HG03159 (cell line): ENCODE measurements at regions not wholly inside any gene's neighbourhood (a gene's known extent, or its start where the extent isn't known, plus 50 kb on each side); places are given as distances from the start of the nearest gene placed in this dataset.

Experiments
- ATAC-seq: cut with Tn5 transposase; IDR thresholded peaks from one replicate; pipeline ENCODE4 v1.9.1; 2021; ENCODE audit warnings: mild to moderate bottlenecking, moderate library complexity; ENCODE audit not compliant: unreplicated experiment

- ATAC-seq, result no peak
Observed at GRCh38 chr2:54388076-54388475, 68.1 kb upstream of the SPTBN1 start.

GRCh38 chr2:54392555-54393324 is 63.4 kb upstream of the SPTBN1 start:
- ATAC-seq, result no peak

GRCh38 chr2:54394392-54394791 is 61.7 kb upstream of the SPTBN1 start:
- ATAC-seq, result peak; percentile 70

- no peak for ATAC-seq
Observed at GRCh38 chr2:54396107-54396506, 60.0 kb upstream of the SPTBN1 start.

GRCh38 chr2:54396798-54397197 is 59.3 kb upstream of the SPTBN1 start:
- no peak for ATAC-seq

GRCh38 chr2:54397426-54397825 is 58.7 kb upstream of the SPTBN1 start:
- ATAC-seq, result no peak

- no peak for ATAC-seq
Observed at GRCh38 chr2:54401554-54401953, 54.6 kb upstream of the SPTBN1 start.

GRCh38 chr2:54402350-54402749 is 53.8 kb upstream of the SPTBN1 start:
- no peak for ATAC-seq

- ATAC-seq, result no peak
Observed at GRCh38 chr2:54403512-54404238, 52.5 kb upstream of the SPTBN1 start.

GRCh38 chr2:54404270-54404669 is 51.9 kb upstream of the SPTBN1 start:
- ATAC-seq, result no peak

GRCh38 chr2:54406031-54406430 is 50.1 kb upstream of the SPTBN1 start:
- no peak for ATAC-seq
